DND-41 (cell line): ENCODE measurements at regions not wholly inside any gene's neighbourhood (a gene's known extent, or its start where the extent isn't known, plus 50 kb on each side); places are given as distances from the start of the nearest gene placed in this dataset.

Experiments
- EZH2 ChIP-seq: IDR thresholded peaks from 3 replicates; pipeline ENCODE4 v1.6.1; 2012; ENCODE audit warnings: borderline replicate concordance, low read depth, mild to moderate bottlenecking, moderate library complexity, low read length, inconsistent platforms; ENCODE audit not compliant: severe bottlenecking
- TF ChIP-seq, protein P1 (sequence below): IDR thresholded peaks from 2 replicates; pipeline ENCODE4 v1.5.1; 2012; ENCODE audit warnings: borderline replicate concordance, low read length, moderate library complexity, mild to moderate bottlenecking; ENCODE audit not compliant: poor library complexity, severe bottlenecking; ENCODE audit errors: extremely low read depth

DNA sequence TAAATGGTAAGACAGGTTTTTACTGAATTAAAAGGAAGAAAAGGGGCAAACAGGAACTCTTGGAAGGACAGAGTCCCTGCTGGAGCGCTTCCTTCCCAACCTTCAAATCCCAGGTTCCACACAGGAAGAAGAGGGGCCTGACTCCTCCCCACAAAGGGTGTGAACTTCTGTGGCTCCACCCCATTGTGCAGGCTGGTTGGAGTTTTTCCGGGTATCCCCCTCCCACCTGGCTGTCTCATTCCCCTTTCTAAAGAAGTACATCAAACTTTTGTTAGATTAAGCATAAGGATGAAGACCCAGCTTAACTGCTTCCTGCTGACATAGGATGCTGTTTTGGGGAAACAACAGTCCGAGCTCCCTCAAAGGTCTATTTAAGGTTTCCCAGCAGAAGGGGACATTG, 187.7 kb downstream of the FCRL5 start:
- TF ChIP-seq, protein P1, sequence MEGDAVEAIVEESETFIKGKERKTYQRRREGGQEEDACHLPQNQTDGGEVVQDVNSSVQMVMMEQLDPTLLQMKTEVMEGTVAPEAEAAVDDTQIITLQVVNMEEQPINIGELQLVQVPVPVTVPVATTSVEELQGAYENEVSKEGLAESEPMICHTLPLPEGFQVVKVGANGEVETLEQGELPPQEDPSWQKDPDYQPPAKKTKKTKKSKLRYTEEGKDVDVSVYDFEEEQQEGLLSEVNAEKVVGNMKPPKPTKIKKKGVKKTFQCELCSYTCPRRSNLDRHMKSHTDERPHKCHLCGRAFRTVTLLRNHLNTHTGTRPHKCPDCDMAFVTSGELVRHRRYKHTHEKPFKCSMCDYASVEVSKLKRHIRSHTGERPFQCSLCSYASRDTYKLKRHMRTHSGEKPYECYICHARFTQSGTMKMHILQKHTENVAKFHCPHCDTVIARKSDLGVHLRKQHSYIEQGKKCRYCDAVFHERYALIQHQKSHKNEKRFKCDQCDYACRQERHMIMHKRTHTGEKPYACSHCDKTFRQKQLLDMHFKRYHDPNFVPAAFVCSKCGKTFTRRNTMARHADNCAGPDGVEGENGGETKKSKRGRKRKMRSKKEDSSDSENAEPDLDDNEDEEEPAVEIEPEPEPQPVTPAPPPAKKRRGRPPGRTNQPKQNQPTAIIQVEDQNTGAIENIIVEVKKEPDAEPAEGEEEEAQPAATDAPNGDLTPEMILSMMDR = no peak
- TF ChIP-seq EZH2 = no peak
